PFSK-1 (cell line): ENCODE measurements at regions not wholly inside any gene's neighbourhood (a gene's known extent, or its start where the extent isn't known, plus 50 kb on each side); places are given as distances from the start of the nearest gene placed in this dataset.

ENCODE experiments used
- FOXP2 ChIP-seq: optimal IDR thresholded peaks from 2 replicates; pipeline ENCODE3; 2011; ENCODE audit warnings: borderline replicate concordance, control low read depth, inconsistent platforms; ENCODE audit not compliant: insufficient read depth; ENCODE audit errors: extremely low read length, extremely low read depth
- POLR2AphosphoS5 ChIP-seq: IDR thresholded peaks from 2 replicates; pipeline ENCODE4 v1.6.1; 2012; ENCODE audit warnings: low read depth, mild to moderate bottlenecking, control low read depth, low read length, moderate library complexity
- REST ChIP-seq, 2 experiments: IDR thresholded peaks; 2 replicates each; pipeline versions ENCODE4 v1.6.1 to v1.8.0; 2011 to 2012; ENCODE audit warnings: low read depth in 2 of 2, low read length in 2 of 2, control low read depth in 1 of 2, inconsistent platforms in 1 of 2, mild to moderate bottlenecking in 1 of 2, moderate library complexity in 1 of 2; ENCODE audit not compliant: insufficient read depth in 1 of 2

- TF ChIP-seq POLR2AphosphoS5: no peak
- no peak for TF ChIP-seq REST (IDR thresholded peaks at IDR 0.05; ENCODE audit: insufficient read depth in 1 of 2, low read depth in 2 of 2, low read length in 2 of 2)
- TF ChIP-seq FOXP2: no peak
These were observed 253.6 kb upstream of the DIPK2B start for GRCh38 chrX:45454290-45454689.
